GM12878 (cell line): ENCODE measurements at regions not wholly inside any gene's neighbourhood (a gene's known extent, or its start where the extent isn't known, plus 50 kb on each side); places are given as distances from the start of the nearest gene placed in this dataset.

Experiments
- ATAC-seq: fragments of 200-7000 bp; cut with Tn5 transposase; 3 replicates; pipeline ENCODE4 v1.9.1; 2020; ENCODE audit warnings: mild to moderate bottlenecking, moderate library complexity
- BruUV-seq: library from RNA; stranded (reverse); fragments of 400-500 nt; replicated peaks from 2 replicates; lab custom pipeline; 2021; lab: Mats Ljungman, UMichigan
- CTCF ChIA-PET: fragments of 300-600 bp; sonication (Branson Sonifier 250); formaldehyde crosslinking; extraction: SDS; loops from one replicate; lab custom pipeline; 2021; ENCODE audit warnings: inconsistent platforms; lab: Yijun Ruan, JAX
- POLR2A ChIA-PET: fragments of 350-600 bp; formaldehyde crosslinking; extraction: SDS; loops from one replicate; lab custom pipeline; 2021; ENCODE audit warnings: inconsistent platforms; lab: Charles Lee
- RAD21 ChIA-PET: fragments of 300-600 bp; sonication (Branson Sonifier 250); formaldehyde crosslinking; loops from one replicate; lab custom pipeline; 2023; ENCODE audit warnings: antibody characterized with exemption; ENCODE audit not compliant: unreplicated experiment; lab: Charles Lee
- SMC1A ChIA-PET: fragments of 300-600 bp; sonication (Branson Sonifier 250); formaldehyde crosslinking; loops from one replicate; lab custom pipeline; 2023; ENCODE audit not compliant: unreplicated experiment, uncharacterized antibody; lab: Charles Lee
- DNase-seq: peaks from one replicate; pipeline ENCODE4 v3.0.0-alpha.2; 2011; ENCODE audit warnings: low read depth, low spot score
- FAIRE-seq: peaks from 3 replicates; lab custom pipeline; 2011; peaks lifted over from hg19 to GRCh38; lab: Jason Lieb, UNC
- H2AFZ ChIP-seq: 2 replicates; pipeline ENCODE4 v1.6.0; 2011; ENCODE audit warnings: low read depth, low read length, control low read depth; ENCODE audit not compliant: control insufficient read depth
- H3K27ac ChIP-seq: 2 replicates; pipeline ENCODE4 v1.5.1; 2011; ENCODE audit warnings: control low read depth; ENCODE audit not compliant: control insufficient read depth, insufficient read depth
- H3K27me3 ChIP-seq, 2 experiments: replicated peaks in 1 of 2; 2 replicates each; pipeline versions ENCODE4 v1.6.0 to v1.6.1; 2011; ENCODE audit warnings: low read length in 1 of 2; ENCODE audit not compliant: control insufficient read depth in 2 of 2, insufficient read depth in 2 of 2
- H3K36me3 ChIP-seq, 2 experiments: 2 replicates each; pipeline ENCODE4 v1.5.1; 2011; ENCODE audit warnings: low read length in 1 of 2; ENCODE audit not compliant: control insufficient read depth in 2 of 2, insufficient read depth in 2 of 2
- H3K4me1 ChIP-seq: 2 replicates; pipeline ENCODE4 v1.6.1; 2011; ENCODE audit warnings: mild to moderate bottlenecking, low read length, moderate library complexity, mixed read lengths; ENCODE audit not compliant: control insufficient read depth, insufficient read depth
- H3K4me2 ChIP-seq: 2 replicates; pipeline ENCODE4 v1.6.0; 2011; ENCODE audit warnings: control low read depth; ENCODE audit not compliant: control insufficient read depth, insufficient read depth
- H3K4me3 ChIP-seq: fragments of 200-600 bp; sonication (generic); 2 replicates; pipeline ENCODE4 v1.5.1; 2016
- H3K79me2 ChIP-seq: 2 replicates; pipeline ENCODE4 v1.6.0; 2011; ENCODE audit warnings: low read length; ENCODE audit not compliant: control insufficient read depth, insufficient read depth
- H3K9ac ChIP-seq: 2 replicates; pipeline ENCODE4 v1.8.0; 2011; ENCODE audit warnings: low read length, control low read depth, mixed read lengths; ENCODE audit not compliant: control insufficient read depth, insufficient read depth
- H3K9me3 ChIP-seq: replicated peaks from 3 replicates; pipeline ENCODE4 v1.5.1; 2011; ENCODE audit warnings: mild to moderate bottlenecking, low read length; ENCODE audit not compliant: control insufficient read depth, insufficient read depth
- H4K20me1 ChIP-seq: 2 replicates; pipeline ENCODE4 v1.6.0; 2011; ENCODE audit not compliant: control insufficient read depth, insufficient read depth
- CHD1 ChIP-seq: IDR thresholded peaks from 2 replicates; pipeline ENCODE4 v1.6.1; 2012; ENCODE audit warnings: low read depth, low read length, improper control_type of control experiment
- E4F1 ChIP-seq: fragments of 450-650 bp; IDR thresholded peaks from 2 replicates; pipeline ENCODE4 v1.6.1; 2018; ENCODE audit warnings: borderline replicate concordance, mild to moderate bottlenecking; ENCODE audit not compliant: partially characterized antibody
- FOS ChIP-seq: IDR thresholded peaks from 3 replicates; pipeline ENCODE4 v1.6.1; 2011; ENCODE audit warnings: borderline replicate concordance; ENCODE audit not compliant: insufficient read length; ENCODE audit errors: extremely low read depth
- IKZF2 ChIP-seq, 2 experiments: fragments of 450-650 bp; IDR thresholded peaks; 2 replicates each; pipeline ENCODE4 v1.6.1; 2017; ENCODE audit warnings: mild to moderate bottlenecking in 2 of 2, moderate library complexity in 2 of 2
- MXI1 ChIP-seq: fragments of 150-350 bp; IDR thresholded peaks from 2 replicates; pipeline ENCODE4 v1.6.1; 2011; ENCODE audit warnings: low read depth, mild to moderate bottlenecking, inconsistent platforms, low read length, improper control_type of control experiment
- RBBP5 ChIP-seq: fragments of 200-600 bp; sonication (generic); conservative IDR thresholded peaks from 2 replicates; pipeline ENCODE4 v1.6.1; 2016
- SIX5 ChIP-seq: IDR thresholded peaks from 2 replicates; pipeline ENCODE4 v1.6.1; 2011; ENCODE audit warnings: mild to moderate bottlenecking, low read depth, low read length, moderate library complexity; ENCODE audit not compliant: severe bottlenecking
- SMAD5 ChIP-seq: IDR thresholded peaks from 2 replicates; pipeline ENCODE4 v1.6.1; 2016; ENCODE audit warnings: antibody characterized with exemption, low read depth
- SRF ChIP-seq, 2 experiments: IDR thresholded peaks; 2 replicates each; pipeline ENCODE4 v1.6.1; 2011; ENCODE audit warnings: low read depth in 2 of 2, low read length in 2 of 2, mild to moderate bottlenecking in 1 of 2, moderate library complexity in 1 of 2
- TAF1 ChIP-seq: IDR thresholded peaks from 2 replicates; pipeline ENCODE4 v1.6.1; 2011; ENCODE audit warnings: mild to moderate bottlenecking, low read depth, low read length, borderline replicate concordance
- YY1 ChIP-seq: IDR thresholded peaks from 2 replicates; pipeline ENCODE4 v1.6.1; 2011; ENCODE audit warnings: low read depth, mild to moderate bottlenecking, low read length
- WGBS: methylation state at CpG from one replicate; pipeline ENCODE4 v1.1.6; 2016; ENCODE audit warnings: low lambda C conversion rate; ENCODE audit not compliant: insufficient replicate concordance, insufficient coverage; ENCODE audit errors: missing lambda C conversion rate; 5-methylcytosine and 5-hydroxymethylcytosine counted together
- in situ Hi-C: fragments of 300-500 bp; cut with MboI; formaldehyde crosslinking; loops from 9 replicates; pipeline ENCODE4 v1.14.3; 2018; ENCODE audit warnings: mixed read lengths
- intact Hi-C: fragments of 100-400 bp; cut with micrococcal nuclease; formaldehyde crosslinking; loops from one replicate; pipeline ENCODE4 v1.14.2; 2022; ENCODE audit not compliant: unreplicated experiment
- TF ChIP-seq, protein P1 (sequence below): IDR thresholded peaks from 2 replicates; pipeline ENCODE4 v1.6.1; 2012; ENCODE audit warnings: low read length, inconsistent platforms

- in situ Hi-C loops, result no loop called here
- WGBS, result 62% methylated on average over 23 of the region's 23 CpGs
- RAD21 ChIA-PET, result no interaction called here
Measured at GRCh38 chr13:22770891-22771290, 409.9 kb upstream of the SGCG start.

More at GRCh38 chr13:22770891-22771290, 409.9 kb upstream of the SGCG start:
- no peak overlapping the region for H3K9ac ChIP-seq
- CTCF ChIA-PET, result interaction anchor here (0.5 kb wide), 1 partner anchor 13 kb away, joined by 4 read pairs; no protein-coding TSS in a partner anchor
- SMC1A ChIA-PET, result no interaction called here
- no peaks in the 10 kb centered on the region for H3K79me2 ChIP-seq
- H3K27ac ChIP-seq, result no peak overlapping the region
- no TSS peak for BruUV-seq
- H3K9me3 ChIP-seq, result no peaks in the 10 kb centered on the region
- no peaks in the 10 kb centered on the region for H3K36me3 ChIP-seq
- H3K4me1 ChIP-seq, result no peaks in the 10 kb centered on the region
- H2AFZ ChIP-seq, result no peak overlapping the region
- POLR2A ChIA-PET, result no interaction called here
- TF ChIP-seq TAF1, result no peak
- TF ChIP-seq FOS, result no peak
- no peak for TF ChIP-seq SRF (IDR thresholded peaks at IDR 0.05; ENCODE audit: low read depth in 2 of 2, low read length in 2 of 2)
- no peak for TF ChIP-seq SMAD5
- TF ChIP-seq RBBP5, result no peak
- no peak for TF ChIP-seq MXI1
- TF ChIP-seq CHD1, result no peak
- TF ChIP-seq, protein P1, sequence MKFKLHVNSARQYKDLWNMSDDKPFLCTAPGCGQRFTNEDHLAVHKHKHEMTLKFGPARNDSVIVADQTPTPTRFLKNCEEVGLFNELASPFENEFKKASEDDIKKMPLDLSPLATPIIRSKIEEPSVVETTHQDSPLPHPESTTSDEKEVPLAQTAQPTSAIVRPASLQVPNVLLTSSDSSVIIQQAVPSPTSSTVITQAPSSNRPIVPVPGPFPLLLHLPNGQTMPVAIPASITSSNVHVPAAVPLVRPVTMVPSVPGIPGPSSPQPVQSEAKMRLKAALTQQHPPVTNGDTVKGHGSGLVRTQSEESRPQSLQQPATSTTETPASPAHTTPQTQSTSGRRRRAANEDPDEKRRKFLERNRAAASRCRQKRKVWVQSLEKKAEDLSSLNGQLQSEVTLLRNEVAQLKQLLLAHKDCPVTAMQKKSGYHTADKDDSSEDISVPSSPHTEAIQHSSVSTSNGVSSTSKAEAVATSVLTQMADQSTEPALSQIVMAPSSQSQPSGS, result no peak
- no peak for TF ChIP-seq IKZF2 (IDR thresholded peaks at IDR 0.05)
- no peak for TF ChIP-seq SIX5
- no peak for TF ChIP-seq E4F1
- no peak for TF ChIP-seq YY1
- TF ChIP-seq, all 136 proteins: peak for 0
- no peak for ATAC-seq
- no peaks in the 10 kb centered on the region for H4K20me1 ChIP-seq
- no peak overlapping the region for H3K4me2 ChIP-seq
- DNase-seq, result no peak
- no peak overlapping the region for H3K4me3 ChIP-seq
- no peak for FAIRE-seq
- intact Hi-C loops, result no loop called here
- no peaks in the 10 kb centered on the region for H3K27me3 ChIP-seq
